K562 (cell line): ENCODE measurements at regions not wholly inside any gene's neighbourhood (a gene's known extent, or its start where the extent isn't known, plus 50 kb on each side); places are given as distances from the start of the nearest gene placed in this dataset.

ENCODE experiments used
- ATAC-seq: fragments of 200-7000 bp; cut with Tn5 transposase; 3 replicates; pipeline ENCODE4 v1.9.1; 2020; ENCODE audit warnings: moderate library complexity
- BruUV-seq: library from RNA; stranded (reverse); fragments of 400-500 nt; replicated peaks from 2 replicates; lab custom pipeline; 2021; lab: Mats Ljungman, UMichigan
- CTCF ChIA-PET: fragments of 300-600 bp; formaldehyde crosslinking; extraction: SDS; loops from one replicate; lab custom pipeline; 2021; ENCODE audit warnings: low intra/inter-chr PET ratio; lab: Yijun Ruan, JAX
- POLR2A ChIA-PET: fragments of 300-600, 350-650 bp; sonication (Branson Sonifier 250); formaldehyde crosslinking; extraction: SDS; loops from one replicate; lab custom pipeline; 2021; ENCODE audit warnings: antibody characterized with exemption, inconsistent platforms; lab: Yijun Ruan, JAX
- DNase-seq, 4 experiments: peaks; one replicate each; pipeline versions ENCODE4 v3.0.0 to v3.0.0-alpha.2; 2011 to 2018; ENCODE audit warnings: low spot score in 3 of 4, mixed read lengths in 3 of 4; ENCODE audit errors: extremely low read depth in 1 of 4
- FAIRE-seq: peaks from 2 replicates; lab custom pipeline; 2011; peaks lifted over from hg19 to GRCh38; lab: Jason Lieb, UNC
- H2AFZ ChIP-seq: 2 replicates; pipeline ENCODE4 v1.6.0; 2011; ENCODE audit warnings: low read depth, low read length, control low read depth, inconsistent platforms
- H3K27ac ChIP-seq: fragments of 200-600 bp; 3 replicates; pipeline ENCODE4 v1.8.0; 2011; ENCODE audit warnings: low read depth, mild to moderate bottlenecking, control low read depth, inconsistent platforms, low read length, moderate library complexity, mixed read lengths; ENCODE audit errors: extremely low read depth
- H3K27me3 ChIP-seq, 2 experiments: fragments of 300-600 bp in 1 of 2; 2 replicates in 1 of 2; 3 replicates in 1 of 2; pipeline versions ENCODE4 v1.6.0 to v1.8.0; 2011; ENCODE audit warnings: inconsistent platforms in 2 of 2, low read length in 2 of 2, mild to moderate bottlenecking in 1 of 2, mixed read lengths in 1 of 2, moderate library complexity in 1 of 2; ENCODE audit not compliant: control insufficient read depth in 2 of 2, insufficient read depth in 2 of 2
- H3K36me3 ChIP-seq: fragments of 300-600 bp; 3 replicates; pipeline ENCODE4 v1.8.0; 2011; ENCODE audit warnings: mild to moderate bottlenecking, low read length, inconsistent platforms; ENCODE audit not compliant: control insufficient read depth, insufficient read depth
- H3K4me1 ChIP-seq, 2 experiments: fragments of 200-600 bp in 1 of 2; replicated peaks in 1 of 2; 2 replicates in 1 of 2; 3 replicates in 1 of 2; pipeline versions ENCODE4 v1.5.1 to v1.8.0; 2011; ENCODE audit warnings: inconsistent platforms in 2 of 2, low read length in 2 of 2, mild to moderate bottlenecking in 1 of 2, mixed read lengths in 1 of 2, moderate library complexity in 1 of 2; ENCODE audit not compliant: control insufficient read depth in 2 of 2, insufficient read depth in 2 of 2
- H3K4me2 ChIP-seq: 2 replicates; pipeline ENCODE4 v1.6.1; 2011; ENCODE audit warnings: low read length, control low read depth, inconsistent platforms, mixed read lengths; ENCODE audit not compliant: insufficient read depth
- H3K4me3 ChIP-seq: fragments of 200-600 bp; sonication (generic), shearing (Covaris generic); 2 replicates; pipeline ENCODE4 v1.5.1; 2016; ENCODE audit warnings: control low read depth, inconsistent platforms
- H3K79me2 ChIP-seq: fragments of 200-600 bp; 3 replicates; pipeline ENCODE4 v1.8.0; 2011; ENCODE audit warnings: low read length, inconsistent platforms; ENCODE audit not compliant: control insufficient read depth, insufficient read depth
- H3K9ac ChIP-seq, 2 experiments: 2 replicates each; pipeline versions ENCODE4 v1.6.0 to v1.6.1; 2011; ENCODE audit warnings: low read depth in 2 of 2, low read length in 2 of 2, control low read depth in 1 of 2, inconsistent platforms in 1 of 2, mild to moderate bottlenecking in 1 of 2, mixed read lengths in 1 of 2; ENCODE audit not compliant: insufficient read depth in 1 of 2
- H3K9me1 ChIP-seq: one replicate; pipeline ENCODE4 v1.6.0; 2011; ENCODE audit warnings: inconsistent platforms, mild to moderate bottlenecking, low read length, moderate library complexity; ENCODE audit not compliant: control insufficient read depth, insufficient read depth
- H3K9me3 ChIP-seq: replicated peaks from 2 replicates; pipeline ENCODE4 v1.5.1; 2011; ENCODE audit warnings: low read depth, low read length, inconsistent platforms; ENCODE audit not compliant: control insufficient read depth, insufficient read depth
- H4K20me1 ChIP-seq: replicated peaks from 2 replicates; pipeline ENCODE4 v1.6.1; 2011; ENCODE audit warnings: low read length, inconsistent platforms, mixed read lengths; ENCODE audit not compliant: control insufficient read depth, insufficient read depth
- BACH1 ChIP-seq: fragments of 200-800 bp; sonication (Bioruptor generic); IDR thresholded peaks from 2 replicates; pipeline ENCODE4 v1.6.1; 2016; ENCODE audit warnings: missing genetic modification characterization, missing compliant biosample characterization
- ETS1 ChIP-seq: conservative IDR thresholded peaks from 2 replicates; pipeline ENCODE4 v1.6.1; 2011; ENCODE audit warnings: low read depth, mild to moderate bottlenecking, low read length; ENCODE audit not compliant: control insufficient read depth
- HDAC1 ChIP-seq, 2 experiments: fragments of 450-650 bp; IDR thresholded peaks; 2 replicates each; pipeline ENCODE4 v1.6.1; 2016 to 2017; ENCODE audit warnings: inconsistent platforms in 1 of 2, mild to moderate bottlenecking in 1 of 2, moderate library complexity in 1 of 2
- MIER1 ChIP-seq: fragments of 450-650 bp; IDR thresholded peaks from 2 replicates; pipeline ENCODE4 v1.6.1; 2016; ENCODE audit warnings: antibody characterized with exemption, mild to moderate bottlenecking, low read depth
- MTA3 ChIP-seq: fragments of 450-650 bp; formaldehyde crosslinking; IDR thresholded peaks from 2 replicates; pipeline ENCODE4 v1.6.1; 2017; ENCODE audit warnings: mild to moderate bottlenecking, borderline replicate concordance
- TCF7 ChIP-seq: sonication (generic); IDR thresholded peaks from 2 replicates; pipeline ENCODE4 v1.6.1; 2016; ENCODE audit warnings: antibody characterized with exemption, borderline replicate concordance
- U2AF1 ChIP-seq: fragments of 200-400 bp; formaldehyde crosslinking; optimal IDR thresholded peaks from 2 replicates; pipeline ENCODE3; 2017; ENCODE audit warnings: mild to moderate bottlenecking, low read depth, low read length, moderate library complexity
- ZC3H8 ChIP-seq: fragments of 450-650 bp; IDR thresholded peaks from 2 replicates; pipeline ENCODE4 v1.6.1; 2017
- ZNF146 ChIP-seq: IDR thresholded peaks from one replicate; pipeline ENCODE4 v1.6.1; 2018; ENCODE audit warnings: missing compliant biosample characterization; ENCODE audit not compliant: unreplicated experiment
- ZNF217 ChIP-seq: sonication (generic); formaldehyde crosslinking; IDR thresholded peaks from 2 replicates; pipeline ENCODE4 v1.8.0; 2022; ENCODE audit warnings: mild to moderate bottlenecking, missing genetic modification reagents
- ZNF347 ChIP-seq: fragments of 450-650 bp; formaldehyde crosslinking; IDR thresholded peaks from 2 replicates; pipeline ENCODE4 v1.4.0; 2020; ENCODE audit warnings: low read depth, mild to moderate bottlenecking, moderate library complexity
- ZNF41 ChIP-seq: fragments of 250-450 bp; sonication (Bioruptor Pico); conservative IDR thresholded peaks from 2 replicates; pipeline ENCODE4 v1.4.0; 2020; ENCODE audit warnings: mild to moderate bottlenecking
- WGBS: fragments of 100-300 bp; shearing (Covaris generic); methylation state at CpG from one replicate; pipeline ENCODE4 v1.1.6; 2016; ENCODE audit warnings: low coverage, mixed read lengths; ENCODE audit not compliant: insufficient coverage; ENCODE audit errors: missing lambda C conversion rate; 5-methylcytosine and 5-hydroxymethylcytosine counted together
- in situ Hi-C: fragments of 300-500 bp; cut with MboI; formaldehyde crosslinking; loops from 4 replicates; pipeline ENCODE4 v1.15.0; 2018; ENCODE audit warnings: inconsistent platforms, mixed read lengths
- intact Hi-C: fragments of 100-400 bp; cut with micrococcal nuclease; formaldehyde crosslinking; loops from 2 replicates; pipeline ENCODE4 v1.14.2; 2022
- TF ChIP-seq, protein P1 (sequence below), 2 experiments: IDR thresholded peaks; 2 replicates each; pipeline ENCODE4 v1.6.1; 2011; ENCODE audit warnings: borderline replicate concordance in 1 of 2, control low read depth in 1 of 2, low read depth in 1 of 2, low read length in 1 of 2, mild to moderate bottlenecking in 1 of 2, mixed read lengths in 1 of 2, moderate library complexity in 1 of 2; ENCODE audit not compliant: insufficient read depth in 1 of 2, insufficient read length in 1 of 2, poor library complexity in 1 of 2, severe bottlenecking in 1 of 2; ENCODE audit errors: extremely low read depth in 1 of 2

DNA sequence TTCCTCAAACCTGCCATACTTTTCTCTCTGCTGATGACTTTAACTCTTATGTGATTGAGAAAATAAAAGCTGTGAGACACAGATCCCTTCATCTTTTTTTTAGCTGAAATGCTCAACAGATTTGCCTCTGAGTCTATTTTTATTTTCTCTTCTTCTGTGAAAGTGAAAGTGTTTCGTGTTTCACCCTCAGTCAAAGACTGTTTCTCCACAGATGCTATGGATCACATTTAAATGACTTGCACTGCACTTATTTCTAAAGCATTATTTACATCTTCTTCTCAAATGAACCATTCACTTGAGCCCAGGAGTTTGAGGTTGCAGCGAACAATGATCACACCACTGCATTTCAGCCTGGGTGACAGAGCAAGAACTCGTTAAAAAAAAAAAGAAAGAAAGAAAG, 890.1 kb upstream of the PCDH20 start:
- no TSS peak for BruUV-seq
- ChIA-PET POLR2A (no interaction called here), CTCF (no interaction called here)
- Histone ChIP-seq H2AFZ (no peak overlapping the region), H3K27me3 (no peaks in the 10 kb centered on the region), H3K9me3 (no peaks in the 10 kb centered on the region), H3K79me2 (no peaks in the 10 kb centered on the region), H3K36me3 (no peaks in the 10 kb centered on the region), H3K4me2 (no peak overlapping the region), H3K4me3 (no peak overlapping the region), H3K27ac (no peak overlapping the region), H3K4me1 (no peaks in the 10 kb centered on the region), H3K9ac (no peak overlapping the region), H4K20me1 (no peaks in the 10 kb centered on the region), H3K9me1 (no peaks in the 10 kb centered on the region)
- FAIRE-seq = no peak
- TF ChIP-seq MTA3 (no peak), ZNF347 (CRISPR knock-in tag) (no peak), ZC3H8 (no peak), ZNF41 (CRISPR knock-in tag) (no peak), TCF7 (no peak), BACH1 (tag) (no peak), ETS1 (no peak), ZNF146 (CRISPR knock-in tag) (no peak), HDAC1 (IDR thresholded peaks at IDR 0.05) (no peak), MIER1 (no peak), U2AF1 (no peak), ZNF217 (no peak)
- TF ChIP-seq, protein P1, sequence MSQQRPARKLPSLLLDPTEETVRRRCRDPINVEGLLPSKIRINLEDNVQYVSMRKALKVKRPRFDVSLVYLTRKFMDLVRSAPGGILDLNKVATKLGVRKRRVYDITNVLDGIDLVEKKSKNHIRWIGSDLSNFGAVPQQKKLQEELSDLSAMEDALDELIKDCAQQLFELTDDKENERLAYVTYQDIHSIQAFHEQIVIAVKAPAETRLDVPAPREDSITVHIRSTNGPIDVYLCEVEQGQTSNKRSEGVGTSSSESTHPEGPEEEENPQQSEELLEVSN (IDR thresholded peaks at IDR 0.05; ENCODE audit: borderline replicate concordance in 1 of 2, extremely low read depth in 1 of 2, insufficient read depth in 1 of 2, insufficient read length in 1 of 2, low read depth in 1 of 2, low read length in 1 of 2, poor library complexity in 1 of 2, severe bottlenecking in 1 of 2) = no peak
- intact Hi-C loops (no loop called here), in situ Hi-C loops (no loop called here)
- 0% methylated on average over 2 of the region's 3 CpGs for WGBS
- DNase-seq = no peak
- no peak for ATAC-seq
